GM21360 (cell line): ENCODE measurements at regions not wholly inside any gene's neighbourhood (a gene's known extent, or its start where the extent isn't known, plus 50 kb on each side); places are given as distances from the start of the nearest gene placed in this dataset.
A peak's percentile ranks its signal among the peaks of the same experiment; 100 is the strongest.
"Not testable (repeated sequence)": the region's sequence is repeated elsewhere in the genome, so short reads cannot be mapped to it uniquely, and the experiment has no call there.

ENCODE experiments used
- ATAC-seq: cut with Tn5 transposase; IDR thresholded peaks from one replicate; pipeline ENCODE4 v1.9.1; 2021; ENCODE audit warnings: mild to moderate bottlenecking, moderate library complexity; ENCODE audit not compliant: unreplicated experiment

GRCh38 chr6:152811785-152812184, 61.2 kb downstream of the VIP start:
- ATAC-seq, result no peak

- ATAC-seq, result no peak
Measured at GRCh38 chr6:152815230-152815872, 64.8 kb downstream of the VIP start.

- no peak for ATAC-seq
Measured at GRCh38 chr6:152816055-152816454, 65.5 kb downstream of the VIP start.

- no peak for ATAC-seq
Measured at GRCh38 chr6:152821525-152821924, 70.9 kb downstream of the VIP start.

GRCh38 chr6:152824666-152825065, 74.1 kb downstream of the VIP start:
- ATAC-seq, result no peak

- no peak for ATAC-seq
Measured at GRCh38 chr6:152828431-152828830, 77.8 kb downstream of the VIP start.

- not testable (repeated sequence) for ATAC-seq
Measured at GRCh38 chr6:152834366-152834765, 83.8 kb downstream of the VIP start.

GRCh38 chr6:152836523-152836922, 85.9 kb downstream of the VIP start:
- no peak for ATAC-seq

GRCh38 chr6:152845421-152845820, 94.8 kb downstream of the VIP start:
- ATAC-seq, result no peak

GRCh38 chr6:152846825-152847224, 96.2 kb downstream of the VIP start:
- no peak for ATAC-seq

- ATAC-seq, result no peak
Measured at GRCh38 chr6:152848919-152849318, 98.3 kb downstream of the VIP start.

- no peak for ATAC-seq
Measured at GRCh38 chr6:152854086-152854795, 103.6 kb downstream of the VIP start.

- no peak for ATAC-seq
Measured at GRCh38 chr6:152858141-152858540, 107.5 kb downstream of the VIP start.

GRCh38 chr6:152859225-152859624, 108.6 kb downstream of the VIP start:
- peak; percentile 61 for ATAC-seq

- peak; percentile 93 for ATAC-seq
Measured at GRCh38 chr6:152863618-152864326, 113.2 kb downstream of the VIP start.

- no peak for ATAC-seq
Measured at GRCh38 chr6:152874267-152874666, 108.6 kb downstream of the FBXO5 start.

- no peak for ATAC-seq
Measured at GRCh38 chr6:152874846-152875568, 107.8 kb downstream of the FBXO5 start.

- no peak for ATAC-seq
Measured at GRCh38 chr6:152879681-152880080, 103.2 kb downstream of the FBXO5 start.

- no peak for ATAC-seq
Measured at GRCh38 chr6:152893187-152893586, 89.7 kb downstream of the FBXO5 start.

GRCh38 chr6:152896923-152897322, 85.9 kb downstream of the FBXO5 start:
- ATAC-seq, result no peak

- ATAC-seq, result peak; percentile 99
Measured at GRCh38 chr6:152897807-152898399, 84.9 kb downstream of the FBXO5 start.
